Loucy (cell line): ENCODE measurements at regions not wholly inside any gene's neighbourhood (a gene's known extent, or its start where the extent isn't known, plus 50 kb on each side); places are given as distances from the start of the nearest gene placed in this dataset.

Experiments used
- CTCF ChIP-seq: fragments of 200-600 bp; sonication (generic); conservative IDR thresholded peaks from 2 replicates; pipeline ENCODE4 v1.5.1; 2014; ENCODE audit warnings: mild to moderate bottlenecking, antibody characterized with exemption, low read length
- EZH2phosphoT487 ChIP-seq: fragments of 200-600 bp; IDR thresholded peaks from 2 replicates; pipeline ENCODE4 v1.6.1; 2018; ENCODE audit warnings: antibody characterized with exemption, mild to moderate bottlenecking, moderate library complexity, borderline replicate concordance

GRCh38 chr17:11144358-11145233 is 96.4 kb upstream of the SHISA6 start:
- TF ChIP-seq CTCF = peak; percentile 87
- no peak for TF ChIP-seq EZH2phosphoT487
